ENCODE measurements at regions not wholly inside any gene's neighbourhood (a gene's known extent, or its start where the extent isn't known, plus 50 kb on each side); places are given as distances from the start of the nearest gene placed in this dataset.

DNA sequence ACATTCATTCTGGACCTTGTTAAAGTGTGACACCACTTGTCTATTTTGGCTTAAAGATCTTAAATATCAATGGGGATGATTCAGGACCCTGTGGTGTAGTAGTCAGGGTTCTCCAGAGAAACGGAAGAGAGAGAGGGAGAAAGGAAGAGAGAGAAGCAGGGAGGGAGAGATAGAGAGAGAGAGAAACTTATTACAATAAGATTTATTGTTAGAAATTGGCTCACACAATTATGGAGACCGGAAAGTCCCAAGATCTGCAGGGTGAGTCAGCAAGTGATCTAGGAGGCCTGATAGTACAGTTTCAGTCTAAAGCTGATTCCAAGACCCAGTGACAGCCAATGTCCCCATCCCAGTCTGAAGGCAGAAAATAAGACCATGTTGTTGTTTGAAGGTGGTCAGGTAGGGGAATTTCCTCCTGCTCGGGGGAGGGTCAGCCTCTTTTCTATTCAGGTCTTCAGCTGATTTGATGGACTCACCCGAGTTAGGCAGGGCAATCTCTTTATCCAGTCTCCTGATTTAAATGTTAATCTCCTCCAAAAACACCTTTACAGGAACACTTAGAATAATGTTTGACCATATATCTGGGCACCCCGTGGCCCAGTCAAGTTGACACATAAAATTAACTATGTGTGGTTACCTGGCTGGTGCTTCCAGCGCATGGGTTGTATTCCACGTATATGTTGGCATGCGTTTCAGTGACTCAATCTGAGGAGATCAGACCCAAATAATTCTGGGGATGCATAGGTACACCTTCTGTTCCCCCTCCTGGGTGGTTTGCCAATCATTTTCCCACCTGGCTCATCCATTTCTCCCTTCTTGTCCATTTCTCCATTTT lies 1350.5 kb downstream of the TBC1D22A start:
- DNase-seq (ENCODE audit: low spot score) = peak; percentile 36

DNA sequence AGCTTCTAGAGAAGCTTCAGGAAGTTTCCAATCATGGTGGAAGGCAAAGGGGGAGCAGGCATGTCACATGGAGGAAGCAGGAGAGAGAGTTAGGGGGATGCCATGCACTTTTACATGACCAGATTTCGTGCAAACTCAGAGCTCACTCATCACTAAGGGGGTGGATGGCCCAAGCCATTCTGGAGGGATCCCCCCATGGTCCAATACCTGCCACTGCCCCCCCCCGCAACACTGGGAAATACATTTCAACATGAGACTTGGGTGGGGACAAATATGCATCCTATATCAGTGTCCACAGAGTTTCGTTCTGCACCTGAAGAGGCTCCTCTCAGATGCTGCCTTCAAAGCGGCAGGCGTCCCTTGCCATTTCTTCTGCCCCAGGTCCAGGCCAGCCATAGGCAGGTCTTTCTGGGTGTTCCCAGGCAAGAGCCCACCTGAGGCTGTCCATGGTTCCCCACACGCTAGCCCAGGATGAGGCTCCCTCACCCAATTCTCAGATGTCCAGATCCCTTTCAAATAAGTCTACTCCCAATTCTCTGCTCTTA lies 1344.3 kb downstream of the TBC1D22A start:
- no peak for DNase-seq (ENCODE audit: low spot score)

DNA sequence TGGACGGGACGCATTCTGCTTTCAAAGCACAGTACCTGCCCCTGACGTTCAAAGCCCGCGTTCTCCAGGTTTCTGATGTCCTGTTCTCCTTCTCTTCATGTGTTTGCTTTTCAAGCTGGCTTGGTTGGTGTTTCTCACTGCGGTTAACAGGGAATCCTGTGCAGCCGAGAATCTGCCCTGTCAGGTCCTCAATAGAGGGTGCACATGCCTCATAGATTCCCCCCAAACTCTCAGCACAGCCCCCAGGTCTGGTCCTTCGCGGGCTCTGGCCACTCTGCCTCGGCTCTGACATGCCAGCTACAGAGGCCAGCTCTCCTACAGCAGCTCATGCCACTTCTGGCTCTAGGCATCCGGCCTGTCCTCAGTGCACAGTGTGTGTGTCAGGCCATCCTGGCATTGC lies 1343.8 kb downstream of the TBC1D22A start:
- DNase-seq (ENCODE audit: low spot score) = no peak

DNA sequence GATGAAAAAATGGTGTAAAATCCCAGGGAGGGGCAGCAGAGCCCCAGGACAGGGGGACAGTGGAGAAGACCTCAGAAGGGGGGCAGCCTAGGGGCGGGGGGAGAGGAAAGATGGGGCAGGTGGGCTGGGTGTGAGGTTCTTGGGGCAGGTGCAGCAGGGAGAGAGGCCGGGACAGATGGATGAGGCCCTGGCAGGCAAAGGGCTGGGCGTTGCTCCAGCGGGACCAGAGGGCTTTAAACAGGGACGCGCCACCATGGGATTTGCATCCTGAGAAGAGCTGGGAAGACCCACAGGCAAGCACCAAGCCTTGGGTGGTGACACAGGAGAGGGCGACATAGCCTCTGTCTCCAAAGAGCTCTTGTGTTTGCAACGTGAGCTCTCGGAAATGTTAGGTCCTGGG lies 1342.8 kb downstream of the TBC1D22A start:
- DNase-seq (ENCODE audit: low spot score) = no peak

DNA sequence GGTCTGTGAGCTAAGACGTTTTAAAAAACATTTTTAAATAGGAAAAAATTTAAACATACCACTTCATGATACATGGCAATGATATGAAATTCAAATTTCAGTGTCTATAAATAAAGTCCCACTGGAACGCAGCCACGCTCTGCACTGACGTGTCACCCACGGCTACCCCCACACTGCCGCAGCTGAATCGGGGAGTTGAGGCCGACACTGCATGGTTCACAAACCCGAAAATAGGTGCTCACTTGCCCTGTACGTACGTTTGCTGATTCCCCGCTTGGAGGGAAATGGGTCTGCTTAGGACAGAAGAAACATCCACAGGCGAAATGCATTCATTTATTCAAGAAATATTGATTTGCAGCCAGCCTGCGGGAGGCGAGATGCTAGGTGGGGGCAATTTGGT lies 1342.3 kb downstream of the TBC1D22A start:
- DNase-seq (ENCODE audit: low spot score) = no peak

DNA sequence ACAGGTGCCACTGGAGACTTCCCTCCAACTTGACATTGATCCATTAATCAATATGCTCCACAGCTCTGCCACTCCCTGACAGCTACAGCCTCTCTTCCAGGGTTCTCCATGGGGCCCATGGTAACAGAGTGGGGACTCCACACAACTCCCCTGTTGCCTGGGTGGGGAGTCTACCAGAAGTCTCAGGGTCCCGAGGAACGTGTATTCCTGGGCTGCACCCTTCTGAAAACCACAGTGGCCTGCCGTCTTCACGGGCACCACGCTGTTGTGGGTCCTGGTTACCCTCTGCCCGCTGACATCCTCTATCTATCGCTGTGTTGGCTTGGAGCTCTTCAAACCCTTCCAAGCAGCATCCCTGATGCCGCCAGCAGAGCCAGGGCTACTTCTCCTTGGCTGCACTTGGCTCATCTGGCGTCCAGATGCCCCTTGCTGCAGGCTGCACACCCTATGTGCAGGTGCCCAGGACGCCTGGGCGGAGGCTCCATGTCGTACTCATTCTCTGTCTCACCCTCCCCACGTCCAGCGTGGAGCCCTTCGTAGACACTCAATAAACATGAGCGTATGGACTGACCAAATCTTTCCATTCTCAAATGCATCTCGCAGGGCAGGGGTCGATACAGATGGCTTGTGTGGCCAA lies 1341.8 kb downstream of the TBC1D22A start:
- DNase-seq (ENCODE audit: low spot score) = no peak

DNA sequence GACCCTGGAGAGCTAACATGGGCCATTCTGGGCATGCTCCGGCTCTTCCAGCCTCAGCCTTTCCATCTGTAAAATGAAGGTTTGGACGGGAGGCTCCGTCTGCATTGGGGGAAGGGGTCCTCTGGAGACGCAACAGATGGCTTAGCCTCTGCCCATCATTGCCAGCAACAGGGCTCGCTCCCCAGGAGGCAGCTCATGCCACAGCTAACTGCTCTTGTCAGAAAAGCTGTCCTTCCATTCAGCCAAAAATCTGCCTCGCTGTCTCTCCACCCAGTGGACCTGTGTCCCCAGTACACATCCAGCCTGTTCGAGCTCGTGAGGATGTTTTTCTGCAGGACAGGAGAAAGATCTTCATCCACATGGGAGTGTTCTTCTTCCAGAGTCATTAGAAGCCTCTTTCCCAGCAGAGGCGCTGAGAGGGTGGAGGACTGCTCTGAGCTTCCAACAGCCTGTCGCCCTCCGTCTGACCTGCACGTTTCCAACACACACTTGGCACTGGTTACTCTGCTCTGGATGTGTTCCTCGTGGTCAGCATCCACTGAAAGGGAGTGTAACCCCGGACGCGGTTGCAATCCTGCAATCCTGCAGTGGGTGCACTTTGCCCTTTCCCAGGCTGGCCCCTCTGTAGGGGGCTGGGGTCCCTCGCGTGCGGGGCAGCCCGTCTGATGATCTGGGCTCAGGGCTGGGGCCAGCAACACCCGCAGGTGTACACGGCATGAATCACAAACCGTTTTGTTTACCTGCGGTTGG lies 1340.9 kb downstream of the TBC1D22A start:
- peak; percentile 69 for DNase-seq (ENCODE audit: low spot score)

DNA sequence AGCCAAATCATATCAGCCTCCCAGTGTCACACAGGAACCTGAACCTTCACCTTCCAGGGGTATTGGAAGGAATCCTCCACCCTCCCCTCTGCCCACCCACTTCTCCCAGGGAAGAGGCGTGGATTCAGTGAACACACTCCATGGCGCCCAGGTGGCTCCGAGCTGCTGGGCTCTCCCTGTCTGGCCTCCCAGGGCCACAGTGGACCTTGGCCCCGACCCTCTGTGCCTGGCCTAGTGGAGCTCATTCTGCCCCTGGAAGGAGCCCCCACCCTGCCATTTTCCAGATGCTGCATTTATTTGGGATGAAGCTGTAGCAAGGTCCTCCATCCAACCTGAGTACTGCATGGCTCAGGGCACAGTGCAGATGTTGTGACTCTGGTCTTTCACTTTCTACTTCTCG lies 1340.1 kb downstream of the TBC1D22A start:
- no peak for DNase-seq (ENCODE audit: low spot score)

DNA sequence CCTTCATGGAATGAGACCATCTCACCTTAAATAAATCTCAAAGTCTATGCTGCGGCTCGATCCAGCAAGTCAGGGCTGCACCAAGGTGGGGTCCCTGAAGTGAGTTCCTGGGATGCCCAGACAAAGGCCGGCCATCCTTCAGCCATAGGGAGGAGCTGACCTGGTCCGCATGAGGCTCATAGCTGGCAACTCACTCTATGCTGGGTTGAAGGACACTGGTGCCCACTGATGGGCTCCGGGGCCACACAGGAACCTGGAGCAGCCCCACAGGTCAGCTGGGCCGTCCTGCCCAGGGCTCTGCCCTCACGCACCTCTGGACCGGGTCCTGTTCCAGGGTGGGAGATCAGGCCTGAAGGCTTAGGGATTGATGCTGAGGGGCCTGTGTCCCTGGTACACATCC lies 1339.3 kb downstream of the TBC1D22A start:
- no peak for DNase-seq (ENCODE audit: low spot score)

DNA sequence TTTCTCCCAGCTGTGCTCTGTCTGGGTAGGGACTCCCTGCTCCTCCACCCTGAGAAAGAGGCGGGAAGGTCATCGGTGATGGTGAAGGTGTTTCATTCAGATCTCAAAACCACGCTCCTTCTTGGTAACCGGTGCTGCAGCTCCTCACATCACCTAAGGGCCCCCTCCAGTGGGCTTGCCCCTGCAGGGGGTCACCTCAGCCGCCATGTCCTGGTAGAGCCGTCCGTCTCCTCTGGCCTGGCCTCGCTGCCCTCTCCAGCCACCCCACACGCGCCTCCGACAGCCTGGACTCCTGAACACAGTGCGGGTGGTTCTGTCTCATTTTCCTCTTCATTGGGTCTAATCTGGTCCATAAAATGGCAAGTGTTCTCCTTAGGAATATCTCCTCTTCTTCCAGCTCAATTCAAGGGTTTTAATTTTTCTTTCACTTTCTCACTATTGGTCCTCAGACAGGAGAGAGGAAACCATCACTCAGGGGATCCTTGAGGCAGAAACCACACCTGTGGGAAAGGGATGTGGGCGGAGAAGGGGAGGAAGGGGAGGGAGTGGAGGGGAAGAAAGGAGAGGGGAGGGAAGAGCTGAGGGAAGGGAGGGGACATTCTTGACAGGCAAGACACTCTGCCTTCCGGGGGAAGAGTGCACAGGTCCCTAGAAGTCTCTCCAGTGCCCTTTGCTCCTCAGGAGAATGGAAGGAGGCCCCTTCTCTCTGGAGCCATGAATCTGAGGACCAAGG lies 1338.4 kb downstream of the TBC1D22A start:
- no peak for DNase-seq (ENCODE audit: low spot score)

DNA sequence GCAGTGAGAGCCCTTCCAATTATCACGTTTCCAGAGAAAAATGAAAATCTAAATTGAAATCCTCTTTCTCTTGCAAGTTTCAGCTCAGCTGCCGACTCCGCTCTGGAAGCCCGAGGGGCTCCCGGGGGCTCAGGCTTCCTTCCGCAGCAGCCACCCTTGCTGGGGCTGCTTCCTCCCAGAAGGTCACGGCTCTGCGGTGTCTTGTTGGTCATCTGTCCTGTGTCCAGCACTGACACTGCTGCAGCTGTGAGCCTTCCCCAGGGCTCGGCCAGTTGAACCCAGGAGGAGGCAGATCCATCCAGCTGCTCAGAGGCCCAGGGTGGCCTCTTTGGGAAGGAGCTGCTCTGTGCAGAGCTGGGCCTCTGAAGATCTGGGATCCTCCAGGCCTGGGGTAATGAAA lies 1337.2 kb downstream of the TBC1D22A start:
- no peak for DNase-seq (ENCODE audit: low spot score)

DNA sequence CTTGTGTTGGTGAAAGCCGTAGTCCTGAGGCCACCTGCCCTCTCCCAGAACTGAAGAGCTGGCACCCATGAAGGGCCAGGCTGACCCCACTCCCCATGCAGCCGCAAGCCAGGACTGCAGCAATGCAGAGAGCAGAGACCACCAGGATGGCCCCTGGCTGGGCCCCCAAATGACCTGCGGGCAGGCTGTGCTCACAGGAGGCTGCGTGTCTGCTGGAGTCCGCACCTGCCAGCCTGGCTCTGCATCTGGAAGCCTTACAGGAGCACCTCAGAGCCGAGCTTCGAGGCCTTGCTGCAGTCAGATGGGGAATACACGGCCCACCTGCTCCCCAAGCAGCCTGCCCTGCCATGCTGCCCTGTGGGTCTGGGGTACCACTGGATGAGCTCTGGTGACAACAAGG lies 1336.8 kb downstream of the TBC1D22A start:
- DNase-seq (ENCODE audit: low spot score) = no peak

DNA sequence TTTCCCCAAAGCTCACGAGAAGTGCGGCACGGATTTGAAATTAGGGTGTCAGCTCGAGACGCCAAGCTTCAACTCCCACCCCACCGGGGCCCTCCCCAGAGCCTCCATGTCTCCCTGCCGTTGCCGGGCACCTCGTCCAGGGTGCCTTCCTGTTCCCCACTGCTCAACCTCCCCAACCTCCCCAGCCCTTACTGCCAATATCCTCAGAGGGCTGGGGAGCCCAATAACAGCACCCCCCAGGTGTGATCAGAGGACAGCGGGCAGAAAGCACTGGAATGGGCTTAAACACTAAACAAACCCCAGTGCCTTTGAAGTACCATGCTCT lies 1336.4 kb downstream of the TBC1D22A start:
- no peak for DNase-seq (ENCODE audit: low spot score)

DNA sequence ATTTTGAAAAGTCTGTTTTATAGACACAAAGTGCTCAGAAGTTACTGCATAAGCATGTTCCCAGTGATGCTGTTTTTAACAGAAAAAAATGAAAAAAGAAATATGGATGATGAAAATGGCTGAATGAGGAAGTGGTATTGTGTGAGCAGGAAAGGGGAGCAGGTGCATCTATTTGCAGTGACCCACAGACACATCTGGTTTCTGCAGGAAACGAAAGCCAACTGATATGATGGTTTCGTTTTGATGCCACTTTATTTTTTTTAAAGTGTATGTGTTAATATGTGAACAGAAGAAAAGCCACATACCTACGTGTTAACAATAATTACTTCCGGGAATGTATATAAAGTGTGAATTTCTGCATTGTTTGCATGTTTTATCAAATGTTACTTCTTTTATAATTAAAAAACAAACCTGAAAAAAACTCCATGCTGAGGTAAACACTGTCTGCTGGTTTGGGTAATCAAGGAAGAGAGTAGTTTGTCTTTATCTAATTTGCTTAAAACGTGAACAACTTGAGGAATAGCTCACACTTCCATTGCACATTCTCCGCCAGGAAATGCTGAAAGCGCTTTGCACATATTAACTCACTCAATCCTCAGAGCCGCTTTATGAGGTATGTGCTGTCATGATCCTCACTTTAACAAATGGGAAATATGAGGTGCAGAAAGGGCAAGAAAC lies 1335.9 kb downstream of the TBC1D22A start:
- peak; percentile 60 for DNase-seq (ENCODE audit: low spot score)

DNA sequence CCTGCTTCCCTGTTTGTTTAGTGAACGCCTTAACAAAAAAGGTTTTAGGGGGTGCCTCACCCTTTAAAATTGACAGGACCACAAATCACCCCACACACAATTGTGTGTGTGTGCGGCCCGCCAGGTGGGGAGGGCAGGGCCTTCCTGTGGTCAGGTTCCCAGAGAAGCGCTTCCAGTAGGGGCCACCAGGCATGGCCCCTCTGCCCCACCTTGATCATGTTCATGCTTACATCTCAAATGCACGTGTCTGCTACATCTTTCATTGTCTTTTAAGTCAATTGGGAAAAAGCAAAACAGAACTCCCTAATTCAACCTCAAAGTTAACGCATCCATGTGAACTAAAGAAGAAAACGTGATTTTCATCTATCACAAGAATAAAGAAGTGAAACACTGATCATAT lies 1335.3 kb downstream of the TBC1D22A start:
- DNase-seq (ENCODE audit: low spot score) = peak; percentile 26

DNA sequence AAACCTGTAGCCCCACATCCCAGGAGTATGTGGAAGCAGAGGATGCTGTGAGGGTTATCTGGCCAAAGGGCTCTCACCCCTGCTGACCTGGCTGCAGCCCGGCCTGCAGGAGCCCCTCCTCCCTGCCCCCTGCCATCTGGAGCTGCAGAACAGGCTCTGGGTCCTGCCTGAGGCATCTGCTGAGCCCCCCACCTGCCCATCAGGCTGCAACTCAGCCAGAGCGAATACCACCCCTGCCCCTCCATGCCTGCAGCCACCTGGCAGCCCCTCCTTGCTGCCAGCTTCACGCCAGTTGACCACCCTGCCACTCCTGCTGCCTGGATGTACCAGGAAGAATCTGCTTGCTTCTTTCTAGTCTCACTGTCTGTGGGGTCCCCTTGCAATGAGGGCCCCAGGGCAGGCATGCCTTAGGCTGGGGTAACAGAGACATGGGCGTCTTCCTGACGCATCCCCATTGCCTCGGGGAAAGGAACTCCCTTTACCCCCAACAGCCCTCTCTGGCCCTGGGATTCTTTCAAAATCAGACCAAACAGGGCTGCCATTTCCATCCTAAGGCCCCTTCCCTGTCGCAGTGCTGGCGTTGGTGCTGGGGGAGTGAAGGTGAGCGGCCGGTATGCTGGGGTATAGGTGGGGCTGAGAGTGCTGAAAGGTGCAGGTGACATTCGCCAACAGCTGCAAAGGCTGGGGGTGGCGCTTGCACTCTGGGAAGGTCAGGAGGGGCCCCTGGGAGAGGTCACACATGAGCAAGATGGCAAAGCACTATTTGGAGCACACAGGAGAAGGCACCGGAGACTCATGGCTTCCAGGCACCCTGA lies 1334.6 kb downstream of the TBC1D22A start:
- DNase-seq (ENCODE audit: low spot score) = no peak

DNA sequence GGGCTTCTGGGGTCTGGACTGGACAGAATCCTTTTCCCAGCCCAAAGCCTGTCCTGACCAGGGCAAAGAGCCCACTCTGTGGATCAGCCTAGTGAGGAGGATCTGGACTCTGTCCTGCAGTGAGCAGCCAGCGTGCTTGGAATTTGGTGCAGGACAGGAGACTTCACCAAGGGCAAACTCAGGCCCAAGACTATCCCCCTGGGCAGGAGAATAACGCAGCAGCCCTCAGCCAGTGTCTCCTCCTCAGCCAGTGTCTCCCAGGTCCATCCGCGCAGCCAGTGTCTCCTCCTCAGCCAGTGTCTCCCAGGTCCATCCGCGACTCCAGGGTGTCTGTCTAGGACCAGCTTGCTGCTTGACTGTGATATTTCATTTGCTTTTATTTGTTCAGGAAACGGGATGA lies 1334.0 kb downstream of the TBC1D22A start:
- no peak for DNase-seq (ENCODE audit: low spot score)

DNA sequence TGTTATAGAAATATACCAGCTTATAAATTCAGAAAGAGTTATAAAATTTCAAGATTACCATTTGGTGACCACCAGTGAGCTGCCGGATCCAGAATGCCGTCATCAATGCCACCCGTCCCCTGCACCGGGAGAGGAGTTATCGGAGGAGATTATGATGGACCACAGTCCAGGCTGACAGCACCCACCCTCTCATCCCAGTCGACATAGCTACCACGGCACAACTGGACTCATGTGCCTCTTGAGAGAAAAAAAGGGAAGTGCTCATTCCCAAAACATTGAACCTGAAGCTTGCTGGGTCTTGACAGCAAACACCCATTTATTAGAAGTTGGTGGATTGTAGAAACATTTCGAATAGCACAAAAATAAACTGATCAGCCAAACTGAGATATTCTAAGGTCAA lies 1331.5 kb downstream of the TBC1D22A start:
- no peak for DNase-seq (ENCODE audit: low spot score)

DNA sequence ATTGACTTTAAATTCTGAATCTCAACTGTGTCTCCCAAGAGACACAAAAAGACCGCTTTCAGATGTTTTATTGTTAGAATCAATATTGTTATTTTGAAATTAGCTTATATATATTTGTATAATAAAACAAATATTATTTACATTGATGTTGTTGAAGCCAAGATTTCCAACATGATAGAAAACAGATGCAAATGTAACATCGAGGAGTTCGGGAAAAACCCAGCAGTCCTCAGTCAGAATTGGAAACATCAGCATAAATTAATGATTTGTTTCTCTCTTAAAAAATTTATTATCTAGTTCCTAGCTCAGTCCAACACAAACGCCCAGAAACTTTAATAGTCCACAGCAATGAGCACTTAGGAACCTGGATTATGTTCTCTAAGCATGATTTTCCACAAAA lies 1330.4 kb downstream of the TBC1D22A start:
- no peak for DNase-seq (ENCODE audit: low spot score)

DNA sequence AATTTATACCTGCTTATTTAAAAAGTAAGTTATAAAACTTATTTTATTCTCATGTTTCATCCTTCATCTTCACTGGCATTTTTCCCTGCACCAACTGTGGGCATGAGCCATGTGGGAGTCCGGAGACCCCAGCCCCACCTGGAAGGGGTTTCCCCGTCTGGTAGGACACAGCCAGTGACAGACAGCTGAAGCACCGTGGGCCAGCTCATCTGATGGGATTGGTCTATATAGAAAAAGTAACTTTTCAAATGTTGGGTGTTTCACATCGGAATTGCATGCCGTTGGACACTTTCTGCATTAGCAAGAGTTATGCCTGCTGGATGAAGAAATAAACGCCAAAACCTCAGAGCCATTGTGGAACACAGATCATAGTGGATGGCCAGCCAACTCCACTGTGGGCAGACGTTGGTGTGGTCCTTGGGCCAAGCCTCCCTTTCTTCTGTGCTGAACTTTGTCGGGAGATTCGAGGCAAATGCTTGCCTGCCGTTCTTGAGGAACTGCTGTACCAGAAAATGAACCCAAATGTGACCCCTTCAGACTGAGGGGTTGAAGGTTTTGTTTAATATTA lies 1329.3 kb downstream of the TBC1D22A start:
- no peak for DNase-seq (ENCODE audit: low spot score)

All from SW480 (cell line).